Fibroblast of lung (primary cell): ENCODE measurements at regions not wholly inside any gene's neighbourhood (a gene's known extent, or its start where the extent isn't known, plus 50 kb on each side); places are given as distances from the start of the nearest gene placed in this dataset.

Source experiments
- DNase-seq, 2 donors: peaks; one replicate each; pipeline versions ENCODE4 v3.0.0 to v3.0.0-alpha.2; 2010; ENCODE audit warnings: low read depth in 2 of 2
- H2AFZ ChIP-seq: 2 replicates; pipeline ENCODE4 v1.5.1; 2012; ENCODE audit warnings: low read length, control low read depth, inconsistent platforms
- H3K27ac ChIP-seq: 2 replicates; pipeline ENCODE4 v1.5.1; 2011; ENCODE audit warnings: low read length, control low read depth; ENCODE audit not compliant: insufficient read depth
- H3K27me3 ChIP-seq: 2 replicates; pipeline ENCODE4 v1.5.1; 2011; ENCODE audit warnings: mild to moderate bottlenecking, low read length; ENCODE audit not compliant: control insufficient read depth, insufficient read depth
- H3K36me3 ChIP-seq: 2 replicates; pipeline ENCODE4 v1.5.1; 2011; ENCODE audit warnings: low read length; ENCODE audit not compliant: control insufficient read depth, insufficient read depth
- H3K4me1 ChIP-seq: 2 replicates; pipeline ENCODE4 v1.5.1; 2011; ENCODE audit warnings: low read length; ENCODE audit not compliant: control insufficient read depth, insufficient read depth; ENCODE audit errors: extremely low read depth
- H3K4me2 ChIP-seq: 2 replicates; pipeline ENCODE4 v1.5.1; 2011; ENCODE audit warnings: low read length, control low read depth; ENCODE audit not compliant: insufficient read depth; ENCODE audit errors: extremely low read depth
- H3K4me3 ChIP-seq, 4 experiments: fragments of 200-600 bp in 1 of 4; sonication (generic) in 1 of 4; replicated peaks in 1 of 4; 2 replicates each; pipeline ENCODE4 v1.5.1; 2011 to 2016; ENCODE audit warnings: low read length in 4 of 4, low read depth in 3 of 4, mild to moderate bottlenecking in 3 of 4, control low read depth in 2 of 4, inconsistent platforms in 1 of 4, mixed read lengths in 1 of 4; ENCODE audit not compliant: insufficient read depth in 1 of 4; ENCODE audit errors: control extremely low read depth in 1 of 4
- H3K79me2 ChIP-seq: 2 replicates; pipeline ENCODE4 v1.5.1; 2012; ENCODE audit warnings: mild to moderate bottlenecking, low read length, inconsistent platforms; ENCODE audit not compliant: control insufficient read depth, insufficient read depth
- H3K9ac ChIP-seq: 2 replicates; pipeline ENCODE4 v1.5.1; 2011; ENCODE audit warnings: mild to moderate bottlenecking, low read length, control low read depth; ENCODE audit not compliant: insufficient read depth
- H3K9me3 ChIP-seq: 2 replicates; pipeline ENCODE4 v1.5.1; 2012; ENCODE audit warnings: low read depth, low read length; ENCODE audit not compliant: control insufficient read depth, insufficient read depth
- H4K20me1 ChIP-seq: 2 replicates; pipeline ENCODE4 v1.5.1; 2011; ENCODE audit warnings: low read length; ENCODE audit not compliant: control insufficient read depth, insufficient read depth; ENCODE audit errors: extremely low read depth
- EZH2 ChIP-seq: IDR thresholded peaks from 2 replicates; pipeline ENCODE4 v1.5.1; 2012; ENCODE audit warnings: low read length, control low read depth, mild to moderate bottlenecking; ENCODE audit errors: missing control alignments
- TF ChIP-seq, protein P1 (sequence below), 2 donors: IDR thresholded peaks in 1 of 2; conservative IDR thresholded peaks in 1 of 2; 1 replicate in 1 of 2; 2 replicates in 1 of 2; pipeline ENCODE4 v1.5.1; 2011 to 2012; ENCODE audit warnings: low read length in 2 of 2, control low read depth in 1 of 2, inconsistent platforms in 1 of 2, low read depth in 1 of 2, mild to moderate bottlenecking in 1 of 2

DNA sequence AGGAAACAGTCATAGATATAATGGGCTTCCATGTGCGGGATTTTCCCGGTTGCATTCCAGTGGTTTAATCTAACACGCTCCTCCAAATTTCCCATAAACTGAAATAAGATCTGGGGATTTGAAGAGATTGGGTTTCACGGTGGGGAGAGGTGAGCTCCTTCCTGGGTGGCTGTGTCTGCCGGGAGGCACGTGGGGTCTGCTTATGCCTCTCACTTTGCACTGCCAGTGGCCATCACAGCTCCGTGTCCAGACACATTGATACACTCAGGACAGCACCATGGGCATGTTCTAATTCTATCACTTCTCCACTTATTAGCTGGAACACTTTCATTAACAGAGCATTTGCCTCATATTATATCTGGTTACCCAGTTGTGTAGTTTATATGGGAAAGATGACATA is 73.4 kb downstream of the SOX1 start:
- H3K9me3 ChIP-seq, result no peaks in the 10 kb centered on the region

DNA sequence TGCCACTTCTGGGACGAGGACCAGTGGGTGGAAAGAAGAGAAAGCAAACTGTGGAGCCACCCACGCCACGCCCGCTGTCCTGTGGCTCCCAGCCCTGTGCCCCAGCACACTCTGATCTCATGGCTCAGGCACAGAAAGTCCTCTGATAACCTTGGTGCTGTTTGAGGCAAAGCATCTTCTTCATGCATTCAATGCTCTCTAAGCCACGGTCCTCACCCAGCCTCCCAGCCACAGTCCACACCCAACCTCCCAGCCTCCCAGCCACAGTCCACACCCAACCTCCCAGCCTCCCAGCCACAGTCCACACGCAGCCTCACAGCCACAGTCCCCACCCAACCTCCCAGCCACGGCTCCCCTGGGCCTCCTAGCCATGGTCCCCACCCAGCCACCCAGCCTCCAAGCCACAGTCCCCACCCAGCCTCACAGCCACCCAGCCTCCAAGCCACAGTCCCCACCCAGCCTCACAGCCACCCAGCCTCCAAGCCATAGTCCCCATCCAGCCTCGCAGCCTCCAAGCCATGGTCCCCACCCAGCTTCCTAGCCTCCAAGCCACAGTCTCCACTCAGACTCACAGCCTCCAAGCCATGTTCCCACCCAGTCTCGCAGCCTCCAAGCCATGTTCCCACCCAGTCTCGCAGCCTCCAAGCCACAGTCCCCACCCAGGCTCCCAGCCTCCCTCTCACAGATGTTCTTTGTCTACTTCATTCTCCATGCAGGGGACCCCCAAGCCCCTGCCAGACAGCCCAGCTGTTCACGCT is 74.9 kb downstream of the SOX1 start:
- H3K36me3 ChIP-seq, result no peaks in the 10 kb centered on the region
- no peak for DNase-seq
- no peak overlapping the region for H3K4me3 ChIP-seq
- no peaks in the 10 kb centered on the region for H3K79me2 ChIP-seq
- H2AFZ ChIP-seq, result no peak overlapping the region
- H3K4me1 ChIP-seq, result no peaks in the 10 kb centered on the region
- TF ChIP-seq, protein P1, sequence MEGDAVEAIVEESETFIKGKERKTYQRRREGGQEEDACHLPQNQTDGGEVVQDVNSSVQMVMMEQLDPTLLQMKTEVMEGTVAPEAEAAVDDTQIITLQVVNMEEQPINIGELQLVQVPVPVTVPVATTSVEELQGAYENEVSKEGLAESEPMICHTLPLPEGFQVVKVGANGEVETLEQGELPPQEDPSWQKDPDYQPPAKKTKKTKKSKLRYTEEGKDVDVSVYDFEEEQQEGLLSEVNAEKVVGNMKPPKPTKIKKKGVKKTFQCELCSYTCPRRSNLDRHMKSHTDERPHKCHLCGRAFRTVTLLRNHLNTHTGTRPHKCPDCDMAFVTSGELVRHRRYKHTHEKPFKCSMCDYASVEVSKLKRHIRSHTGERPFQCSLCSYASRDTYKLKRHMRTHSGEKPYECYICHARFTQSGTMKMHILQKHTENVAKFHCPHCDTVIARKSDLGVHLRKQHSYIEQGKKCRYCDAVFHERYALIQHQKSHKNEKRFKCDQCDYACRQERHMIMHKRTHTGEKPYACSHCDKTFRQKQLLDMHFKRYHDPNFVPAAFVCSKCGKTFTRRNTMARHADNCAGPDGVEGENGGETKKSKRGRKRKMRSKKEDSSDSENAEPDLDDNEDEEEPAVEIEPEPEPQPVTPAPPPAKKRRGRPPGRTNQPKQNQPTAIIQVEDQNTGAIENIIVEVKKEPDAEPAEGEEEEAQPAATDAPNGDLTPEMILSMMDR (conservative IDR thresholded peaks at IDR 0.05 in 1 of 2, IDR thresholded peaks at IDR 0.05 in 1 of 2; ENCODE audit: low read depth in 1 of 2, low read length in 2 of 2), result no peak
- TF ChIP-seq EZH2, result no peak
- H3K9me3 ChIP-seq, result no peaks in the 10 kb centered on the region
- no peaks in the 10 kb centered on the region for H4K20me1 ChIP-seq
- H3K4me2 ChIP-seq, result no peak overlapping the region
- H3K27me3 ChIP-seq, result no peaks in the 10 kb centered on the region
- no peak overlapping the region for H3K27ac ChIP-seq
- H3K9ac ChIP-seq, result no peak overlapping the region

More for the DNA sequence above, 73.4 kb downstream of the SOX1 start:
- Histone ChIP-seq H3K9ac (no peak overlapping the region), H3K4me3 (no peak overlapping the region), H3K4me1 (no peaks in the 10 kb centered on the region), H3K79me2 (no peaks in the 10 kb centered on the region), H2AFZ (no peak overlapping the region), H3K27me3 (no peaks in the 10 kb centered on the region), H3K4me2 (no peak overlapping the region), H3K36me3 (no peaks in the 10 kb centered on the region), H3K27ac (no peak overlapping the region), H4K20me1 (no peaks in the 10 kb centered on the region)
- TF ChIP-seq, protein P1 (conservative IDR thresholded peaks at IDR 0.05 in 1 of 2, IDR thresholded peaks at IDR 0.05 in 1 of 2; ENCODE audit: low read depth in 1 of 2, low read length in 2 of 2), result no peak
- no peak for TF ChIP-seq EZH2
- DNase-seq, result no peak

DNA sequence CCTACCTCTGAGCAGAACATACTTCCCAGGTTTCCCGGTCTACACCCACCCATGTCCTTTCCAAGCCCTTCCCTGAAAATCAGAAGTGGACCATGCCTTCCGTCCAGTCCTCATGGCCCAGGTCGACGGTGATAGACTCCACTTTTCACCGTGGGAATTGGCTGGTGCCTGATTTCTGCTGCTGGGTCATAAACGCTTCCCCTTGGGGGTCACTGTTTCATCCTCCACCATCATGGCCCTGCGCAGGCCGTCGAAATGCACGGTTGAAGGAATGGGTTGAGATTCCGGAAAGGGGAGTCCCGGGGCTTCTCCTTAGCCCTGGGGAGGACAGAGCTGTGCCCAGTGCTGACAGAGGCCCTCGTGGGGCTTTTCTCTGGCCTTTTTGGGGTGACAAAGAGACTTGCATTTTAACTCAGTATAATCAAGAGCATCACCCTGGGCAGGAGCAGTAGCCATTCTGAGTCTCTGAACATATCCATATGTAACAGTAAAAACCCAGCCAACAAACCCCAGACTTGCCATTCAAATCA is 75.5 kb downstream of the SOX1 start:
- H3K4me1 ChIP-seq, result no peaks in the 10 kb centered on the region
- no peak overlapping the region for H3K4me2 ChIP-seq
- no peak overlapping the region for H3K27ac ChIP-seq
- no peak overlapping the region for H3K9ac ChIP-seq
- no peaks in the 10 kb centered on the region for H3K36me3 ChIP-seq
- H4K20me1 ChIP-seq, result no peaks in the 10 kb centered on the region
- H2AFZ ChIP-seq, result no peak overlapping the region
- H3K9me3 ChIP-seq, result no peaks in the 10 kb centered on the region
- DNase-seq, result no peak
- H3K79me2 ChIP-seq, result no peaks in the 10 kb centered on the region
- no peaks in the 10 kb centered on the region for H3K27me3 ChIP-seq
- TF ChIP-seq EZH2, result no peak
- H3K4me3 ChIP-seq, result no peak overlapping the region
